Testis (tissue), 2 donors: ENCODE measurements at regions not wholly inside any gene's neighbourhood (a gene's known extent, or its start where the extent isn't known, plus 50 kb on each side); places are given as distances from the start of the nearest gene placed in this dataset.
"Not testable (repeated sequence)": the region's sequence is repeated elsewhere in the genome, so short reads cannot be mapped to it uniquely, and the experiment has no call there.

Experiments used
- DNase-seq: peaks from one replicate; pipeline ENCODE4 v3.0.0-alpha.2; 2019
- H3K27ac ChIP-seq, 2 donors: fragments of 200-600 bp; sonication (generic); one replicate each; pipeline ENCODE4 v1.5.1; 2019
- H3K27me3 ChIP-seq: fragments of 200-600 bp; sonication (generic); one replicate; pipeline ENCODE4 v1.5.1; 2019
- H3K36me3 ChIP-seq: fragments of 200-600 bp; sonication (generic); one replicate; pipeline ENCODE4 v1.5.1; 2017; ENCODE audit warnings: low read depth; ENCODE audit errors: missing control alignments
- H3K4me1 ChIP-seq: fragments of 200-600 bp; sonication (generic); one replicate; pipeline ENCODE4 v1.5.1; 2019
- H3K4me3 ChIP-seq, 2 donors: fragments of 200-600 bp; sonication (generic); one replicate each; pipeline ENCODE4 v1.5.1; 2017 to 2019
- H3K9me3 ChIP-seq: fragments of 200-600 bp; sonication (generic); one replicate; pipeline ENCODE4 v1.5.1; 2017
- POLR2A ChIP-seq: fragments of 450-650 bp; IDR thresholded peaks from one replicate; pipeline ENCODE4 v1.6.1; 2017; ENCODE audit warnings: antibody characterized with exemption, mild to moderate bottlenecking, moderate library complexity
- WGBS, 2 donors: methylation state at CpG; one replicate each; pipeline ENCODE4 v1.1.5; 2018; 5-methylcytosine and 5-hydroxymethylcytosine counted together
- intact Hi-C: fragments of 100-400 bp; cut with DNase I; formaldehyde crosslinking; loops from one replicate; pipeline ENCODE4 v1.15.1; 2023; ENCODE audit warnings: low total_unique reads
- TF ChIP-seq, protein P1 (sequence below), 3 experiments: fragments of 450-650 bp in 2 of 3; fragments of 200-600 bp in 1 of 3; sonication (generic) in 1 of 3; IDR thresholded peaks; one replicate each; pipeline ENCODE4 v1.5.1; 2016 to 2019; ENCODE audit warnings: antibody characterized with exemption in 3 of 3, mild to moderate bottlenecking in 2 of 3, moderate library complexity in 1 of 3

GRCh38 chr12:92062539-92063493 is 82.8 kb downstream of the BTG1 start:
- H3K9me3 ChIP-seq, result no peaks in the 10 kb centered on the region
- DNase-seq, result no peak
- H3K27ac ChIP-seq, result no peak overlapping the region
- TF ChIP-seq POLR2A, result no peak
- TF ChIP-seq, protein P1, sequence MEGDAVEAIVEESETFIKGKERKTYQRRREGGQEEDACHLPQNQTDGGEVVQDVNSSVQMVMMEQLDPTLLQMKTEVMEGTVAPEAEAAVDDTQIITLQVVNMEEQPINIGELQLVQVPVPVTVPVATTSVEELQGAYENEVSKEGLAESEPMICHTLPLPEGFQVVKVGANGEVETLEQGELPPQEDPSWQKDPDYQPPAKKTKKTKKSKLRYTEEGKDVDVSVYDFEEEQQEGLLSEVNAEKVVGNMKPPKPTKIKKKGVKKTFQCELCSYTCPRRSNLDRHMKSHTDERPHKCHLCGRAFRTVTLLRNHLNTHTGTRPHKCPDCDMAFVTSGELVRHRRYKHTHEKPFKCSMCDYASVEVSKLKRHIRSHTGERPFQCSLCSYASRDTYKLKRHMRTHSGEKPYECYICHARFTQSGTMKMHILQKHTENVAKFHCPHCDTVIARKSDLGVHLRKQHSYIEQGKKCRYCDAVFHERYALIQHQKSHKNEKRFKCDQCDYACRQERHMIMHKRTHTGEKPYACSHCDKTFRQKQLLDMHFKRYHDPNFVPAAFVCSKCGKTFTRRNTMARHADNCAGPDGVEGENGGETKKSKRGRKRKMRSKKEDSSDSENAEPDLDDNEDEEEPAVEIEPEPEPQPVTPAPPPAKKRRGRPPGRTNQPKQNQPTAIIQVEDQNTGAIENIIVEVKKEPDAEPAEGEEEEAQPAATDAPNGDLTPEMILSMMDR (IDR thresholded peaks at IDR 0.05), result no peak
- H3K4me1 ChIP-seq, result peaks cover 13% of the 10 kb centered on the region
- H3K4me3 ChIP-seq, result no peak overlapping the region
- 64 to 74% methylated on average over 6 of the region's 6 CpGs for WGBS, 2 donors
- no peaks in the 10 kb centered on the region for H3K36me3 ChIP-seq
- intact Hi-C loops, result no loop called here
- no peaks in the 10 kb centered on the region for H3K27me3 ChIP-seq

GRCh38 chr12:92061061-92061460 is 84.6 kb downstream of the BTG1 start:
- H3K36me3 ChIP-seq, result no peaks in the 10 kb centered on the region
- H3K27me3 ChIP-seq, result no peaks in the 10 kb centered on the region
- H3K27ac ChIP-seq, result no peak overlapping the region
- peaks cover 13% of the 10 kb centered on the region for H3K4me1 ChIP-seq
- H3K4me3 ChIP-seq, result no peak overlapping the region
- intact Hi-C loops, result no loop called here
- no peak for DNase-seq
- TF ChIP-seq, protein P1 (IDR thresholded peaks at IDR 0.05), result no peak
- no peak for TF ChIP-seq POLR2A
- no peaks in the 10 kb centered on the region for H3K9me3 ChIP-seq

DNA sequence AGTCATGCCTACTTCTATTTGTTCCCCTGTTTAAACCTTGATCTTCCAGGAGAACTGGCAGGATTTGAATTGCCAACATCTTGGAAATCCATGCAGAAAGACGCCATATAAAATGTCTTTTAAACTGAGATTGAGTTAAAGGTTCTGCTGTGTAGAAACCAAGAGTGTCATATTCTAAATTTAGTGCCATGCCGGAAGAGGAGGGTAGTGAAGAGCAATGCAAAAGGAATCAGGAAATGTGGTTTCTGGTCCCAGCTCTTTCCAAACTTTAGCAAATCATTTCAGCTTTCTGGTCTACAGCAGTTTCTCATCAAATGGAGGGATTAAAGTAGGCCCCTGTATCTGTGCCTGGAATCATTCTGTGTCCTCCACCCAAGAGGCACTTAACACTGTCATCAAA is 85.7 kb downstream of the BTG1 start:
- H3K9me3 ChIP-seq, result no peaks in the 10 kb centered on the region
- 73 to 85% methylated on average over 2 of the region's 2 CpGs for WGBS, 2 donors
- intact Hi-C loops, result no loop called here
- no peak for DNase-seq
- H3K27ac ChIP-seq, result no peak overlapping the region
- no peak overlapping the region for H3K4me3 ChIP-seq
- H3K4me1 ChIP-seq, result peaks cover 13% of the 10 kb centered on the region
- TF ChIP-seq, protein P1 (IDR thresholded peaks at IDR 0.05), result no peak
- TF ChIP-seq POLR2A, result no peak
- H3K27me3 ChIP-seq, result no peaks in the 10 kb centered on the region
- no peaks in the 10 kb centered on the region for H3K36me3 ChIP-seq

DNA sequence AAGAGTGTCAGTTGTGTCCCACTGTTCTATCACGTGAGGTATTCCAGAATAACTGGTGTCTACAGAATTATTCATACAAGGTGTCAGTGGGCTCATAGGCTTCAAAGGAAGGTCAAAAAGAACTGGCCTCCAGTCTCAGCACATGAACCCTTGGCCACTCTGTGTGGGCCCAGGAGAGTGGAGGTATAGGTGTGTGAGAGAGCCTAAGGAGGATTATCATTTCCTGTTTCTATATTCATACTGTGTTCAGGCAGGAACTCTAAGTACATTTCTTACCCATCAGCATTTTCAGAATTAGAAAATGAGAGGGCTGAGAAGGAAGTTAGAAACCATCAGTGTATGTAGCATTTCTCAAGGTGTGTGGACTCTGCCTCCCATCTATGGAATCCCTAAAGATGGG is 87.0 kb downstream of the BTG1 start:
- Histone ChIP-seq H3K9me3 (no peaks in the 10 kb centered on the region), H3K27ac (no peak overlapping the region), H3K27me3 (no peaks in the 10 kb centered on the region), H3K4me1 (peaks cover 8% of the 10 kb centered on the region), H3K36me3 (no peaks in the 10 kb centered on the region), H3K4me3 (no peak overlapping the region)
- intact Hi-C loops, result no loop called here
- TF ChIP-seq, protein P1 (IDR thresholded peaks at IDR 0.05), result no peak
- no peak for TF ChIP-seq POLR2A
- 91 to 100% methylated on average over 1 of the region's 1 CpG for WGBS, 2 donors
- DNase-seq, result no peak

DNA sequence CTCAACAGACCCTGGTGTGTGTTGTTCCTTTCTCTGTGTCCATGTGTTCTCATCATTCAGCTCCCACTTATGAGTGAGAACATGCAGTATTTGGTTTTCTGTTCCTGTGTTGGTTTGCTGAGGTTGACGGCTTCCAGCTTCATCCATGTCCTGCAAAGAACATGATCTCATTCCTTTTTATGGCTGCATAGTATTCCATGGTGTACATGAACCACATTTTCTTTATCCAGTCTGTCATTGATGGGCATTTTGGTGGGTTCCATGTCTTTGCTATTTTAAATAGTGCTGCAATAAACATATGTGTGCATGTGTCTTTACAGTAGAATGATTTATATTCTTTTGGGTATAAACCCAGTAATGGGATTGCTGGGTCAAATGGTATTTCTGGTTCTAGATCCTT is 88.9 kb downstream of the BTG1 start:
- H3K27me3 ChIP-seq, DNase-seq, H3K4me1 ChIP-seq, intact Hi-C loops, H3K27ac ChIP-seq, H3K4me3 ChIP-seq, H3K9me3 ChIP-seq, H3K36me3 ChIP-seq: not testable (repeated sequence)
- WGBS, 2 donors, result 95 to 100% methylated on average over 1 of the region's 1 CpG
